GM19035 (cell line): ENCODE measurements at regions not wholly inside any gene's neighbourhood (a gene's known extent, or its start where the extent isn't known, plus 50 kb on each side); places are given as distances from the start of the nearest gene placed in this dataset.
"Not testable (repeated sequence)": the region's sequence is repeated elsewhere in the genome, so short reads cannot be mapped to it uniquely, and the experiment has no call there.

Source experiments
- ATAC-seq: cut with Tn5 transposase; IDR thresholded peaks from one replicate; pipeline ENCODE4 v1.9.1; 2021; ENCODE audit not compliant: unreplicated experiment

- ATAC-seq, result no peak
Observed at GRCh38 chr5:29550523-29550922, 1643.0 kb upstream of the CDH6 start.

- ATAC-seq, result no peak
Observed at GRCh38 chr5:29548262-29548661, 1645.2 kb upstream of the CDH6 start.

GRCh38 chr5:29547236-29547865 is 1646.1 kb upstream of the CDH6 start:
- no peak for ATAC-seq

GRCh38 chr5:29543501-29543900 is 1650.0 kb upstream of the CDH6 start:
- no peak for ATAC-seq

GRCh38 chr5:29524227-29524626 is 1669.3 kb upstream of the CDH6 start:
- ATAC-seq, result no peak

GRCh38 chr5:29518176-29518575 is 1675.3 kb upstream of the CDH6 start:
- no peak for ATAC-seq

GRCh38 chr5:29516224-29516623 is 1677.3 kb upstream of the CDH6 start:
- no peak for ATAC-seq

- no peak for ATAC-seq
Observed at GRCh38 chr5:29508131-29508530, 1685.4 kb upstream of the CDH6 start.

GRCh38 chr5:29504411-29504810 is 1689.1 kb upstream of the CDH6 start:
- ATAC-seq, result no peak

GRCh38 chr5:29498860-29499259 is 1694.6 kb upstream of the CDH6 start:
- ATAC-seq, result no peak

GRCh38 chr5:29498412-29498811 is 1695.1 kb upstream of the CDH6 start:
- ATAC-seq, result no peak

GRCh38 chr5:29485333-29485732 is 1708.2 kb upstream of the CDH6 start:
- ATAC-seq, result no peak

- ATAC-seq, result no peak
Observed at GRCh38 chr5:29469581-29469980, 1723.9 kb upstream of the CDH6 start.

- no peak for ATAC-seq
Observed at GRCh38 chr5:29462241-29462640, 1731.2 kb upstream of the CDH6 start.

- no peak for ATAC-seq
Observed at GRCh38 chr5:29460971-29461559, 1732.4 kb upstream of the CDH6 start.

- not testable (repeated sequence) for ATAC-seq
Observed at GRCh38 chr5:29451004-29451403, 1742.5 kb upstream of the CDH6 start.

- ATAC-seq, result no peak
Observed at GRCh38 chr5:29414681-29415080, 1778.8 kb upstream of the CDH6 start.

GRCh38 chr5:29412979-29413378 is 1780.5 kb upstream of the CDH6 start:
- no peak for ATAC-seq

- no peak for ATAC-seq
Observed at GRCh38 chr5:29402270-29402669, 1791.2 kb upstream of the CDH6 start.

GRCh38 chr5:29389993-29390392 is 1803.5 kb upstream of the CDH6 start:
- ATAC-seq, result no peak

GRCh38 chr5:29387384-29387783 is 1806.1 kb upstream of the CDH6 start:
- ATAC-seq, result no peak

GRCh38 chr5:29382780-29383179 is 1810.7 kb upstream of the CDH6 start:
- ATAC-seq, result no peak

- ATAC-seq, result no peak
Observed at GRCh38 chr5:29380029-29380428, 1813.5 kb upstream of the CDH6 start.
